ENCODE measurements at regions not wholly inside any gene's neighbourhood (a gene's known extent, or its start where the extent isn't known, plus 50 kb on each side); places are given as distances from the start of the nearest gene placed in this dataset.

- H3K9ac ChIP-seq (ENCODE audit: low read length) = no peak overlapping the region
- H3K27me3 ChIP-seq (replicated peaks; ENCODE audit: control insufficient read depth, insufficient read depth, low read length) = no peaks in the 10 kb centered on the region
- no peak overlapping the region for H3K4me3 ChIP-seq (ENCODE audit: low read length)
- no peak for DNase-seq (ENCODE audit: low read depth)
- no peaks in the 10 kb centered on the region for H3K36me3 ChIP-seq (ENCODE audit: control insufficient read depth, insufficient read depth, low read length, severe bottlenecking)
- H3K4me1 ChIP-seq (ENCODE audit: control insufficient read depth, insufficient read depth, low read length) = peaks cover 13% of the 10 kb centered on the region
- no peaks in the 10 kb centered on the region for H3K9me3 ChIP-seq (ENCODE audit: control insufficient read depth, low read length)
These were observed 148.4 kb upstream of the GBE1 start for GRCh38 chr3:81909796-81910195.

GRCh38 chr3:81908561-81908960 is 147.1 kb upstream of the GBE1 start:
- no peak overlapping the region for H3K4me3 ChIP-seq (ENCODE audit: low read length)
- no peaks in the 10 kb centered on the region for H3K36me3 ChIP-seq (ENCODE audit: control insufficient read depth, insufficient read depth, low read length, severe bottlenecking)
- no peak overlapping the region for H3K9ac ChIP-seq (ENCODE audit: low read length)
- H3K4me1 ChIP-seq (ENCODE audit: control insufficient read depth, insufficient read depth, low read length) = peaks cover 13% of the 10 kb centered on the region
- H3K9me3 ChIP-seq (ENCODE audit: control insufficient read depth, low read length) = no peaks in the 10 kb centered on the region
- DNase-seq (ENCODE audit: low read depth) = no peak
- no peaks in the 10 kb centered on the region for H3K27me3 ChIP-seq (replicated peaks; ENCODE audit: control insufficient read depth, insufficient read depth, low read length)

GRCh38 chr3:81898336-81898735 is 136.9 kb upstream of the GBE1 start:
- H3K9me3 ChIP-seq (ENCODE audit: control insufficient read depth, low read length) = no peaks in the 10 kb centered on the region
- no peak for DNase-seq (ENCODE audit: low read depth)
- no peaks in the 10 kb centered on the region for H3K36me3 ChIP-seq (ENCODE audit: control insufficient read depth, insufficient read depth, low read length, severe bottlenecking)
- H3K4me3 ChIP-seq (ENCODE audit: low read length) = no peak overlapping the region
- no peaks in the 10 kb centered on the region for H3K27me3 ChIP-seq (replicated peaks; ENCODE audit: control insufficient read depth, insufficient read depth, low read length)
- no peak overlapping the region for H3K9ac ChIP-seq (ENCODE audit: low read length)
- H3K4me1 ChIP-seq (ENCODE audit: control insufficient read depth, insufficient read depth, low read length) = no peaks in the 10 kb centered on the region

GRCh38 chr3:81894598-81894997 is 133.2 kb upstream of the GBE1 start:
- H3K4me1 ChIP-seq (ENCODE audit: control insufficient read depth, insufficient read depth, low read length) = no peaks in the 10 kb centered on the region
- H3K27me3 ChIP-seq (replicated peaks; ENCODE audit: control insufficient read depth, insufficient read depth, low read length) = no peaks in the 10 kb centered on the region
- no peak overlapping the region for H3K9ac ChIP-seq (ENCODE audit: low read length)
- no peak for DNase-seq (ENCODE audit: low read depth)
- H3K9me3 ChIP-seq (ENCODE audit: control insufficient read depth, low read length) = no peaks in the 10 kb centered on the region
- H3K4me3 ChIP-seq (ENCODE audit: low read length) = no peak overlapping the region
- no peaks in the 10 kb centered on the region for H3K36me3 ChIP-seq (ENCODE audit: control insufficient read depth, insufficient read depth, low read length, severe bottlenecking)

- Histone ChIP-seq H3K36me3 (ENCODE audit: control insufficient read depth, insufficient read depth, low read length, severe bottlenecking) (no peaks in the 10 kb centered on the region), H3K9me3 (ENCODE audit: control insufficient read depth, low read length) (no peaks in the 10 kb centered on the region), H3K9ac (ENCODE audit: low read length) (no peak overlapping the region), H3K27me3 (replicated peaks; ENCODE audit: control insufficient read depth, insufficient read depth, low read length) (no peaks in the 10 kb centered on the region), H3K4me1 (ENCODE audit: control insufficient read depth, insufficient read depth, low read length) (peaks cover 31% of the 10 kb centered on the region), H3K4me3 (ENCODE audit: low read length) (no peak overlapping the region)
- DNase-seq (ENCODE audit: low read depth) = no peak
These were observed 129.8 kb upstream of the GBE1 start for GRCh38 chr3:81891055-81891895.

GRCh38 chr3:81888914-81889557 is 127.6 kb upstream of the GBE1 start:
- Histone ChIP-seq H3K4me3 (ENCODE audit: low read length) (peak overlapping the region; percentile 25), H3K36me3 (ENCODE audit: control insufficient read depth, insufficient read depth, low read length, severe bottlenecking) (no peaks in the 10 kb centered on the region), H3K4me1 (ENCODE audit: control insufficient read depth, insufficient read depth, low read length) (peaks cover 35% of the 10 kb centered on the region), H3K9ac (ENCODE audit: low read length) (no peak overlapping the region), H3K9me3 (ENCODE audit: control insufficient read depth, low read length) (no peaks in the 10 kb centered on the region), H3K27me3 (replicated peaks; ENCODE audit: control insufficient read depth, insufficient read depth, low read length) (no peaks in the 10 kb centered on the region)
- DNase-seq (ENCODE audit: low read depth) = peak; percentile 36

- DNase-seq (ENCODE audit: low read depth) = no peak
These were observed 126.0 kb upstream of the GBE1 start for GRCh38 chr3:81887448-81887847.

GRCh38 chr3:81886081-81886480 is 124.6 kb upstream of the GBE1 start:
- no peaks in the 10 kb centered on the region for H3K27me3 ChIP-seq (replicated peaks; ENCODE audit: control insufficient read depth, insufficient read depth, low read length)
- H3K9me3 ChIP-seq (ENCODE audit: control insufficient read depth, low read length) = no peaks in the 10 kb centered on the region
- H3K36me3 ChIP-seq (ENCODE audit: control insufficient read depth, insufficient read depth, low read length, severe bottlenecking) = no peaks in the 10 kb centered on the region
- H3K4me1 ChIP-seq (ENCODE audit: control insufficient read depth, insufficient read depth, low read length) = peaks cover 35% of the 10 kb centered on the region
- peak; percentile 66 for DNase-seq (ENCODE audit: low read depth)
- H3K9ac ChIP-seq (ENCODE audit: low read length) = no peak overlapping the region
- H3K4me3 ChIP-seq (ENCODE audit: low read length) = no peak overlapping the region

More at GRCh38 chr3:81887448-81887847, 126.0 kb upstream of the GBE1 start:
- no peak overlapping the region for H3K9ac ChIP-seq (ENCODE audit: low read length)
- H3K9me3 ChIP-seq (ENCODE audit: control insufficient read depth, low read length) = no peaks in the 10 kb centered on the region
- no peaks in the 10 kb centered on the region for H3K36me3 ChIP-seq (ENCODE audit: control insufficient read depth, insufficient read depth, low read length, severe bottlenecking)
- no peaks in the 10 kb centered on the region for H3K27me3 ChIP-seq (replicated peaks; ENCODE audit: control insufficient read depth, insufficient read depth, low read length)
- H3K4me3 ChIP-seq (ENCODE audit: low read length) = no peak overlapping the region
- H3K4me1 ChIP-seq (ENCODE audit: control insufficient read depth, insufficient read depth, low read length) = peaks cover 35% of the 10 kb centered on the region

GRCh38 chr3:81884791-81885190 is 123.3 kb upstream of the GBE1 start:
- Histone ChIP-seq H3K9ac (ENCODE audit: low read length) (no peak overlapping the region), H3K27me3 (replicated peaks; ENCODE audit: control insufficient read depth, insufficient read depth, low read length) (no peaks in the 10 kb centered on the region), H3K4me3 (ENCODE audit: low read length) (no peak overlapping the region), H3K4me1 (ENCODE audit: control insufficient read depth, insufficient read depth, low read length) (peaks cover 35% of the 10 kb centered on the region), H3K36me3 (ENCODE audit: control insufficient read depth, insufficient read depth, low read length, severe bottlenecking) (no peaks in the 10 kb centered on the region), H3K9me3 (ENCODE audit: control insufficient read depth, low read length) (no peaks in the 10 kb centered on the region)
- DNase-seq (ENCODE audit: low read depth) = no peak

- no peak for DNase-seq (ENCODE audit: low read depth)
- Histone ChIP-seq H3K4me3 (ENCODE audit: low read length) (no peak overlapping the region), H3K4me1 (ENCODE audit: control insufficient read depth, insufficient read depth, low read length) (peaks cover 10% of the 10 kb centered on the region), H3K36me3 (ENCODE audit: control insufficient read depth, insufficient read depth, low read length, severe bottlenecking) (no peaks in the 10 kb centered on the region), H3K9ac (ENCODE audit: low read length) (no peak overlapping the region), H3K9me3 (ENCODE audit: control insufficient read depth, low read length) (no peaks in the 10 kb centered on the region), H3K27me3 (replicated peaks; ENCODE audit: control insufficient read depth, insufficient read depth, low read length) (no peaks in the 10 kb centered on the region)
These were observed 115.4 kb upstream of the GBE1 start for GRCh38 chr3:81876826-81877225.

GRCh38 chr3:81874738-81875137 is 113.3 kb upstream of the GBE1 start:
- Histone ChIP-seq H3K27me3 (replicated peaks; ENCODE audit: control insufficient read depth, insufficient read depth, low read length) (no peaks in the 10 kb centered on the region), H3K36me3 (ENCODE audit: control insufficient read depth, insufficient read depth, low read length, severe bottlenecking) (no peaks in the 10 kb centered on the region), H3K9ac (ENCODE audit: low read length) (no peak overlapping the region), H3K9me3 (ENCODE audit: control insufficient read depth, low read length) (no peaks in the 10 kb centered on the region), H3K4me3 (ENCODE audit: low read length) (no peak overlapping the region), H3K4me1 (ENCODE audit: control insufficient read depth, insufficient read depth, low read length) (peaks cover 12% of the 10 kb centered on the region)
- DNase-seq (ENCODE audit: low read depth) = no peak
